ENCODE measurements at regions not wholly inside any gene's neighbourhood (a gene's known extent, or its start where the extent isn't known, plus 50 kb on each side); places are given as distances from the start of the nearest gene placed in this dataset.

GRCh38 chr3:106619-107018 is 89.9 kb upstream of the CHL1 start:
- Histone ChIP-seq H3K4me1 (no peaks in the 10 kb centered on the region), H3K36me3 (no peaks in the 10 kb centered on the region), H3K27me3 (no peaks in the 10 kb centered on the region), H3K27ac (no peak overlapping the region), H3K9me3 (no peaks in the 10 kb centered on the region), H3K4me3 (no peak overlapping the region)
- TF ChIP-seq, protein P1, sequence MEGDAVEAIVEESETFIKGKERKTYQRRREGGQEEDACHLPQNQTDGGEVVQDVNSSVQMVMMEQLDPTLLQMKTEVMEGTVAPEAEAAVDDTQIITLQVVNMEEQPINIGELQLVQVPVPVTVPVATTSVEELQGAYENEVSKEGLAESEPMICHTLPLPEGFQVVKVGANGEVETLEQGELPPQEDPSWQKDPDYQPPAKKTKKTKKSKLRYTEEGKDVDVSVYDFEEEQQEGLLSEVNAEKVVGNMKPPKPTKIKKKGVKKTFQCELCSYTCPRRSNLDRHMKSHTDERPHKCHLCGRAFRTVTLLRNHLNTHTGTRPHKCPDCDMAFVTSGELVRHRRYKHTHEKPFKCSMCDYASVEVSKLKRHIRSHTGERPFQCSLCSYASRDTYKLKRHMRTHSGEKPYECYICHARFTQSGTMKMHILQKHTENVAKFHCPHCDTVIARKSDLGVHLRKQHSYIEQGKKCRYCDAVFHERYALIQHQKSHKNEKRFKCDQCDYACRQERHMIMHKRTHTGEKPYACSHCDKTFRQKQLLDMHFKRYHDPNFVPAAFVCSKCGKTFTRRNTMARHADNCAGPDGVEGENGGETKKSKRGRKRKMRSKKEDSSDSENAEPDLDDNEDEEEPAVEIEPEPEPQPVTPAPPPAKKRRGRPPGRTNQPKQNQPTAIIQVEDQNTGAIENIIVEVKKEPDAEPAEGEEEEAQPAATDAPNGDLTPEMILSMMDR (IDR thresholded peaks at IDR 0.05), result no peak
- TF ChIP-seq POLR2A (IDR thresholded peaks at IDR 0.05) (no peak), POLR2AphosphoS5 (IDR thresholded peaks at IDR 0.05) (no peak), EP300 (IDR thresholded peaks at IDR 0.05; ENCODE audit: low read depth) (no peak)
- in situ Hi-C loops (cut with MboI; ENCODE audit: low pct_ligation_motif_present in 1 of 4, low pct_unique_long_range_greater_than_20kb in 1 of 4, low sequenced_read_pairs in 3 of 4), result no loop called here
- 97% methylated on average over 2 of the region's 2 CpGs; no CpG with 5 or more reads in 1 of the 2 donors for WGBS, 2 donors (ENCODE audit: low coverage in 1 of 2)
- intact Hi-C loops (cut with DNase I; ENCODE audit: low total_unique reads), result no loop called here
- no peak for DNase-seq

- H3K9me3 ChIP-seq, result no peaks in the 10 kb centered on the region
- TF ChIP-seq, protein P1 (IDR thresholded peaks at IDR 0.05), result no peak
- no peak for TF ChIP-seq EP300 (IDR thresholded peaks at IDR 0.05; ENCODE audit: low read depth)
- TF ChIP-seq POLR2AphosphoS5 (IDR thresholded peaks at IDR 0.05), result no peak
- TF ChIP-seq POLR2A (IDR thresholded peaks at IDR 0.05), result no peak
- no peaks in the 10 kb centered on the region for H3K4me1 ChIP-seq
- no peak overlapping the region for H3K4me3 ChIP-seq
- no peaks in the 10 kb centered on the region for H3K36me3 ChIP-seq
- H3K27me3 ChIP-seq, result no peaks in the 10 kb centered on the region
- no peak overlapping the region for H3K27ac ChIP-seq
- 80 to 82% methylated on average over 4 to 8 of the region's 8 CpGs for WGBS, 2 donors (ENCODE audit: low coverage in 1 of 2)
- no peak for DNase-seq
- in situ Hi-C loops (cut with MboI; ENCODE audit: low pct_ligation_motif_present in 1 of 4, low pct_unique_long_range_greater_than_20kb in 1 of 4, low sequenced_read_pairs in 3 of 4) (no loop called here), intact Hi-C loops (cut with DNase I; ENCODE audit: low total_unique reads) (no loop called here)
These were observed 85.2 kb upstream of the CHL1 start for GRCh38 chr3:111143-112069.

- no peak overlapping the region for H3K4me3 ChIP-seq
- 31 to 52% methylated on average over 2 of the region's 2 CpGs for WGBS, 2 donors (ENCODE audit: low coverage in 1 of 2)
- H3K27ac ChIP-seq, result no peak overlapping the region
- DNase-seq, result no peak
- H3K36me3 ChIP-seq, result no peaks in the 10 kb centered on the region
- TF ChIP-seq, protein P1 (IDR thresholded peaks at IDR 0.05), result no peak
- TF ChIP-seq EP300 (IDR thresholded peaks at IDR 0.05; ENCODE audit: low read depth) (no peak), POLR2AphosphoS5 (IDR thresholded peaks at IDR 0.05) (no peak), POLR2A (IDR thresholded peaks at IDR 0.05) (no peak)
- no peaks in the 10 kb centered on the region for H3K4me1 ChIP-seq
- intact Hi-C loops (cut with DNase I; ENCODE audit: low total_unique reads), result no loop called here
- H3K27me3 ChIP-seq, result no peaks in the 10 kb centered on the region
- H3K9me3 ChIP-seq, result no peaks in the 10 kb centered on the region
- in situ Hi-C loops (cut with MboI; ENCODE audit: low pct_ligation_motif_present in 1 of 4, low pct_unique_long_range_greater_than_20kb in 1 of 4, low sequenced_read_pairs in 3 of 4), result no loop called here
These were observed 83.8 kb upstream of the CHL1 start for GRCh38 chr3:112773-113172.

GRCh38 chr3:118666-119065 is 77.9 kb upstream of the CHL1 start:
- no peaks in the 10 kb centered on the region for H3K36me3 ChIP-seq
- WGBS, 2 donors (ENCODE audit: low coverage in 1 of 2), result 44 to 50% methylated on average over 1 of the region's 1 CpG
- H3K27ac ChIP-seq, result no peak overlapping the region
- no peaks in the 10 kb centered on the region for H3K4me1 ChIP-seq
- intact Hi-C loops (cut with DNase I; ENCODE audit: low total_unique reads), result no loop called here
- no peak overlapping the region for H3K4me3 ChIP-seq
- H3K27me3 ChIP-seq, result no peaks in the 10 kb centered on the region
- no peaks in the 10 kb centered on the region for H3K9me3 ChIP-seq
- no peak for DNase-seq
- in situ Hi-C loops (cut with MboI; ENCODE audit: low pct_ligation_motif_present in 1 of 4, low pct_unique_long_range_greater_than_20kb in 1 of 4, low sequenced_read_pairs in 3 of 4), result no loop called here
- no peak for TF ChIP-seq POLR2A (IDR thresholded peaks at IDR 0.05)
- TF ChIP-seq POLR2AphosphoS5 (IDR thresholded peaks at IDR 0.05), result no peak
- TF ChIP-seq, protein P1 (IDR thresholded peaks at IDR 0.05), result no peak
- TF ChIP-seq EP300 (IDR thresholded peaks at IDR 0.05; ENCODE audit: low read depth), result no peak
